ENCODE measurements at regions not wholly inside any gene's neighbourhood (a gene's known extent, or its start where the extent isn't known, plus 50 kb on each side); places are given as distances from the start of the nearest gene placed in this dataset.

GRCh38 chr2:51791496-51791895 lies 759.6 kb upstream of the NRXN1 start:
- Histone ChIP-seq H4K20me1 (ENCODE audit: low read depth, low read length) (no peaks in the 10 kb centered on the region), H3K36me3 (ENCODE audit: low read length) (no peaks in the 10 kb centered on the region), H3K27ac (ENCODE audit: low read depth, low read length) (no peak overlapping the region), H3K79me2 (ENCODE audit: insufficient read depth, low read length) (no peaks in the 10 kb centered on the region), H3K4me2 (ENCODE audit: low read depth, low read length, poor library complexity, severe bottlenecking) (no peak overlapping the region), H3K27me3 (ENCODE audit: low read length) (no peaks in the 10 kb centered on the region), H3K9ac (ENCODE audit: low read length) (no peak overlapping the region), H3K4me3 (ENCODE audit: insufficient read depth, low read length, poor library complexity, severe bottlenecking) (no peak overlapping the region), H3F3A (ENCODE audit: insufficient read depth) (no peaks in the 10 kb centered on the region), H3K9me2 (replicated peaks; ENCODE audit: insufficient read depth, low read length) (no peaks in the 10 kb centered on the region), H2AFZ (ENCODE audit: low read depth, low read length, severe bottlenecking) (no peak overlapping the region), H3K9me3 (ENCODE audit: insufficient read depth, low read length) (no peaks in the 10 kb centered on the region)
- TF ChIP-seq EZH2phosphoT487 (conservative IDR thresholded peaks at IDR 0.05; ENCODE audit: low read length) (no peak), CTCF (IDR thresholded peaks at IDR 0.05; ENCODE audit: insufficient read depth, low read length, poor library complexity, severe bottlenecking) (no peak)

DNA sequence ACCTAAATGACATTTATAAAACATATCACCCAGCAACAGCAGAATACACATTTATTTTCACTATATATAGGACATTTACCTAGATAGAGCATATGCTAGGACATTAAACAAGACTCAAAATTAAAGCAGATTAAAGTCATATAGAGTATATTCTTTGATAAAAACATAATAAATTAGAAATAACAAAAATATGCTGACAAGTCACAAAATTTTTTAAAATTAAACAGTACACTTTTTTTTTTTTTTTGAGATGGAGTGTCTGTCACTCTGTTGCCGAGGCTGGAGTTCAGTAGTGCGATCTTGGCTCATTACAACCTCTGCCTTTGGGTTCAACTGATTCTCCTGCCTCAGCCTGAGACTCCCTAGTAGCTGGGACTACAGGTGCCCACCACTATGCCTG lies 758.9 kb upstream of the NRXN1 start:
- TF ChIP-seq EZH2phosphoT487 (conservative IDR thresholded peaks at IDR 0.05; ENCODE audit: low read length), result no peak
- TF ChIP-seq CTCF (IDR thresholded peaks at IDR 0.05; ENCODE audit: insufficient read depth, low read length, poor library complexity, severe bottlenecking), result no peak
- no peaks in the 10 kb centered on the region for H3K9me3 ChIP-seq (ENCODE audit: insufficient read depth, low read length)
- no peaks in the 10 kb centered on the region for H3K27me3 ChIP-seq (ENCODE audit: low read length)
- H3K36me3 ChIP-seq (ENCODE audit: low read length), result no peaks in the 10 kb centered on the region
- H3F3A ChIP-seq (ENCODE audit: insufficient read depth), result no peaks in the 10 kb centered on the region
- no peaks in the 10 kb centered on the region for H4K20me1 ChIP-seq (ENCODE audit: low read depth, low read length)
- no peak overlapping the region for H3K27ac ChIP-seq (ENCODE audit: low read depth, low read length)
- H3K9ac ChIP-seq (ENCODE audit: low read length), result no peak overlapping the region
- no peaks in the 10 kb centered on the region for H3K9me2 ChIP-seq (replicated peaks; ENCODE audit: insufficient read depth, low read length)
- H2AFZ ChIP-seq (ENCODE audit: low read depth, low read length, severe bottlenecking), result no peak overlapping the region
- H3K4me2 ChIP-seq (ENCODE audit: low read depth, low read length, poor library complexity, severe bottlenecking), result no peak overlapping the region
- no peak overlapping the region for H3K4me3 ChIP-seq (ENCODE audit: insufficient read depth, low read length, poor library complexity, severe bottlenecking)
- H3K79me2 ChIP-seq (ENCODE audit: insufficient read depth, low read length), result no peaks in the 10 kb centered on the region

GRCh38 chr2:51789918-51790317 lies 758.0 kb upstream of the NRXN1 start:
- H3K27ac ChIP-seq (ENCODE audit: low read depth, low read length), result no peak overlapping the region
- H3K4me2 ChIP-seq (ENCODE audit: low read depth, low read length, poor library complexity, severe bottlenecking), result no peak overlapping the region
- no peaks in the 10 kb centered on the region for H3K36me3 ChIP-seq (ENCODE audit: low read length)

More at GRCh38 chr2:51789918-51790317, 758.0 kb upstream of the NRXN1 start:
- no peak overlapping the region for H2AFZ ChIP-seq (ENCODE audit: low read depth, low read length, severe bottlenecking)
- no peaks in the 10 kb centered on the region for H3K27me3 ChIP-seq (ENCODE audit: low read length)
- no peak overlapping the region for H3K4me3 ChIP-seq (ENCODE audit: insufficient read depth, low read length, poor library complexity, severe bottlenecking)
- no peak overlapping the region for H3K9ac ChIP-seq (ENCODE audit: low read length)
- H4K20me1 ChIP-seq (ENCODE audit: low read depth, low read length), result no peaks in the 10 kb centered on the region
- no peaks in the 10 kb centered on the region for H3K9me2 ChIP-seq (replicated peaks; ENCODE audit: insufficient read depth, low read length)
- no peaks in the 10 kb centered on the region for H3K9me3 ChIP-seq (ENCODE audit: insufficient read depth, low read length)
- H3K79me2 ChIP-seq (ENCODE audit: insufficient read depth, low read length), result no peaks in the 10 kb centered on the region
- no peaks in the 10 kb centered on the region for H3F3A ChIP-seq (ENCODE audit: insufficient read depth)
- TF ChIP-seq EZH2phosphoT487 (conservative IDR thresholded peaks at IDR 0.05; ENCODE audit: low read length) (no peak), CTCF (IDR thresholded peaks at IDR 0.05; ENCODE audit: insufficient read depth, low read length, poor library complexity, severe bottlenecking) (no peak)

Data from SU-DHL-6 (cell line).